HG03571 (cell line): ENCODE measurements at regions not wholly inside any gene's neighbourhood (a gene's known extent, or its start where the extent isn't known, plus 50 kb on each side); places are given as distances from the start of the nearest gene placed in this dataset.

ENCODE experiments used
- ATAC-seq: cut with Tn5 transposase; IDR thresholded peaks from one replicate; pipeline ENCODE4 v1.9.1; 2021; ENCODE audit not compliant: unreplicated experiment

DNA sequence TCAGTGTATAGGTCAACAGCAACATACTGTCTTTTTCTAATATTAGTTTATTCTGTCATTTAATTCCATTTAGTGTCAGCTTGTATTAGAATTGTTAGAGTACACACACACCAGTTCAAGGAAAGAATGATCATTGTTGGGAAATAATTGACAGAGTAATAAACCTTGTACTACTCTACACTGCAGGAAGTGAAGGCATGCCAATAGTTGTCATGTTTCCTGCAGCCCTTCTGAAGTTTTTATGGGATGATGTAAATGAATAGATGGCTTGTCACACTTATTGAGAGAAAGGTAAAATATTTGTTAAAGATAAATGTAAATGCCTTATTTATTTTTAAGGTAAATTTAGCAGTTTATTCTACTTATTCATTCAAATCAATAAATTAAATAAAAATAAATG lies 306.9 kb upstream of the KLHL1 start:
- no peak for ATAC-seq

DNA sequence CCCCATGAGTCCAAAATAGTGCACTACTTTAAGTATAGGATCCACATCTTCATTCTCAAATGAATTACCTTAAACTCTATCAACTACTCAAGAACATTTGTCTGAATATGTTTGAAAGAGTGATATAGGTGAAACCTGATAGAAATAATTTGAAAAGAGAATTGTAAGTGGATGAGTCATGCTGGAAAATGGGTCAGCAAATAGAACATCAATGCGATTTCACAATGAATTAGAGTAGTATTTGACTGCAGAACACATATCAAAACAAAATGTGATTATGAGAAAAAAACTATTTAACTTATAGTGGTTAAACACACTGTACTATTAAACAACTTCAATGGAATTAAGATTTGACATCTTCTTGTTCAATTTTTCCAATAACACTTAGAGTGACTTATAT lies 300.6 kb upstream of the KLHL1 start:
- ATAC-seq, result no peak

DNA sequence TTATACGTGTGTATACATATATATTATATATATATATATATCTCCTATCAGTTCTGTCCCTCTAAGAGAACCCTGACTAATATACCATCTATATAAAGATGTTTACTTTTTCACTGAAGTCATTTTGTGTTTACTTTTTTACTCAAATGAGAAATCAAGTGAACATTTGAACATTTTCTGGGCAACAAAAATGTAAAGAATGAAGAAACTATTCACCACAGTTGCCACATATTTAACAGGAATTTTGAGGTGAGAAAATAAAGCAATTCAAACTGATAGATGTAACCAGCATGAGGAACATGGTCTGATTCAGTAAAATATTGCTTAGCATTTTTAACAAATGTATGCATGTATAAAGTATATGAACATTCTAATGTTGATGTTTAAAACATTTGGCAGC lies 299.2 kb upstream of the KLHL1 start:
- no peak for ATAC-seq

DNA sequence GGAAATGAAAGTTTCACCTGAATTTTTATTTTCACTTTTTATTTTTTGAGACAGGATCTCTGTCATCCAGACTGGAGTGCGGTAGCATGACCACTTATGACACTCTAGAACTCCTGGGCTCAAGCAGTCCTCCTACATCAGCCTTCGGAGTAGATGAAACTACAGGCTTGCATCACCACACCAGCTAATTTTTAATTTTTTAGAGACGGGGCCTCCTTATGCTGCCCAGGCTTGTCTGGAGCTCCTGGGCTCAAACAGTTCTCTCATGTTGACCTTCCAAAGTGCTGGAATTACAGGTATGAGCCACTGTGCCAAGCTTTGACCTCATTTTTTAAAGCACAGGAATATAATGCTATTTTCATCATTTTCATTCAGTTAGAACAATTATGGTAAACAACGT lies 297.0 kb upstream of the KLHL1 start:
- ATAC-seq, result no peak

DNA sequence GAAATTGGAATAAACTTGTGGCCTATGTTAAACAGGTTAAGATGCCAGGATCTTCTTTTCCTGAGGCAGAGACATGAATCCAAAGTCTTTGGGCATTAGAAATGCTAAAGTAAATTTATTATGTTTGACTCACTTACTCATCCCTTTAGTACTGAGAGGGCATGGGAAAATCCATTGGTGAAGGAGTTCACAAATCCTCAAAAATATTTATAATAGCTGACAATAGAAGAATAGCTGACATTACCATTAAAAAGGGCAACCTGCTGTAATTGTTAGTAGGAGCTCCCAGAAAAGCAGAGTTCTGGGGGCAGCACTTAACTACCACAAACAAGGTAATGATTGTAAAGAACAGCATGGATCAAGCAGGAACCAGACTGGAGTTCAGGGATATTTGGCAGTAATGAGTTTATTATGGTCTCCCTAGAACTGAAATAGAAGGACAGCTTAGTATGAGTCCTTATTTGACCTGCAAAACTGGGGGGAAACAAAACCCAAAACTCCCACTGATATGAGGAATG lies 285.8 kb upstream of the KLHL1 start:
- ATAC-seq, result no peak

DNA sequence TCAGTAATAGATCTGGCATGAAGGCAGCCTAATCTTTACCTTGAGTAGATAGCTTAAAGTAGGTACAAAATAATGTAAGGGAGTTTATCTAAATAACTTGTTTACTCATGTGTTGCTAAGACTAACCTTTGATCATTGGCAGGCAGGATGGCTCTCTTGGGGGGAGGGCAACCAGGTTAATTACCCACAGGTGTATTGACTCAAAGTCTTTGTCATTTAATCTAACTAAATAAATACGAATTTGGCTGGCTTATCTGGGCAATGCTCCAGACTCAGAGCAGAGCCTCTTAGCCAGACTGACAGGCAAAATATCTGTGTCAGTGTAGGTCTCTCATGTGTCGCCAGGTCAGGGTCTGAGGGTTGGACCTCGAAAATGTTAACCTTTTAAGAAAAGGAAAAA lies 283.4 kb upstream of the KLHL1 start:
- no peak for ATAC-seq

DNA sequence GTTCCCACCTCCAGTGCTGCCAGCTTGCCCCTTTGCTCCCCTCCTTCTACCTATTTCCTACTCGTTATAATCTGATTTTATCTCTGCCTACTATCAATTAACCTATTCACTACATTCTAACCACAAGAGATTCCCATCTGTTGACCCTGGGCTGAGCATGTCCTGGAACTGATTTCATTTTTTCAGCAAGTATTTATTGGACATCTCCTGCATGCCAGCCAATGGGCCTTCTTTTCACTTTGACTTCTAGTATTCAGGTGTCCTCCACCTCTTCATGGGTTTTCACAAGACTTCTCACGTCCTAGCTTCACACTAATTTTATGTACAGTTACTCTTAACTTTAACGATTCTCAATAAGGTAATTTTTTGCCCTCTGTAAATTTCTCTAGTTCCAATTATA lies 282.7 kb upstream of the KLHL1 start:
- ATAC-seq, result no peak

DNA sequence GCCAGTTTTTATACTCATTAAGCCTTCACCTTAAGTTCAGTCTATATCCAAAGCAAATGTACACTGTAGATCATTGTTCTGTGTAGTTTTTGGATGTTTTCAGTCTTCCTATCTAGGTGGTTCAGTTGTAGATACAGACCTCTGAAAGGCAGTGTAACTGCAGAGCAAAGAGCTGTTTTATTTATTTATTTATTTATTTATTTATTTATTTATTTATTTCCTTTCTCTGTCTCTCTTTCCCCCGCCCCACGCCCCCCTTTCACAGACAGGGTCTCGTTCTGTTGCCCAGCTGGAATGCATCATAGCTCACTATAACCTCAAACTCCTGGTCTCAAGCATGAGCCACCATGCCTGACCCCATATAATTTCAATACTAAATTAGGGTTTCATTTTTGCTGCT lies 281.8 kb upstream of the KLHL1 start:
- no peak for ATAC-seq

DNA sequence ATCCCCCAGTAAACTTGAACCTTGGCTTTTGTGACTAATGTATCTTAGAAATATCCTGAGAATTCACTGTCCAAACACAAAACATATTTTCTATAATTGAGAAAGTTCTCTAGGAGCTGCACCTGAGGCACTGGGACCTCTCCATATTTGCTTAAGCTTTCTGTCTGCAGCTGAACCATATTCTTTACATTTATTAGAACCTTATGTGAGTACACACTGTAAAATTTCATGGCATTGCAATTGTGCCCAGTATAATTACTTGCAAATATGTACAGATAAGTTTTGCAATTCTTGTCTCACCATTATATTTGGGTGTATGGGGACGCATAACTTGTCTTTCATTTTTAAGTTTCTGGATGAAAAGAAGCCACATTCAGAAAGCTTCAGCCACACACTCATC lies 280.7 kb upstream of the KLHL1 start:
- no peak for ATAC-seq

DNA sequence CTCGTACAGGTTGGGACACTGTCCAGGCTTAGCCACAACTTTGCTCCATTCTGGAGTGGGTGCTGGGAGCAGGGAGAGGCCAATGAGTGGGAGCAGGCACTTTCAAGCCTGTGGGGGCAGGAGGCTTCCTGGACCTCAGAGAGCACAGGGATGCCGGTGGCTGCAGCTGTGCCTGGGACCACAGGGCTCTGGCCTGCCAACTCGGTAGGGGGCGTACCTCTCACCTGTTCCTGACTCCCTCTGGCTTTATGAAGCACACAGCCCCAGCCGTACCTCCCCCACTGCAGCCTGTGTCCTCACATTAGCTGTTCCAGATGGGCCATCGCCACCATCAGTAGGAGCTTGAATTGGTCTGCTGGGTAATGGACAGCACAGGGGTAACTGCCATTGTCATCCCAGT lies 278.7 kb upstream of the KLHL1 start:
- ATAC-seq, result no peak

DNA sequence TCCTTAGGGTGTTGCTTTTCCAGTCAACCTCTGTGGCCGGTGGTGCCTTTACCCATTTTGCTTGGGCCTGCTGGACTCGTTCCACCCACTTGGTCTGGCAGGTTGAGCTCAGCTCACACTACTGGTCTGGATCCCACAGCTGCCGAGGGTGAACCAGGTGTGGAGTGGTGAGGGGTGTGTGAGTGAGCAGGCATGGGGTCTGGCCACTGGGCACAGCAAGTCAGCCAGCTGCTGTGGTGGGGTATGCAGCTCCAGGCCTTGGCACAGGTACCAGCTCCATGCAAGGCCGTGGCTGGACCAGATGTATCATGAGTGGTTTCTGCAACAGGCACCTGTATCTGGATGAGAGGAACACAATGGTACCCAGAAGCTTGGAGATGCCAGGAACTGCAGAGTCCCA lies 277.6 kb upstream of the KLHL1 start:
- ATAC-seq, result no peak

DNA sequence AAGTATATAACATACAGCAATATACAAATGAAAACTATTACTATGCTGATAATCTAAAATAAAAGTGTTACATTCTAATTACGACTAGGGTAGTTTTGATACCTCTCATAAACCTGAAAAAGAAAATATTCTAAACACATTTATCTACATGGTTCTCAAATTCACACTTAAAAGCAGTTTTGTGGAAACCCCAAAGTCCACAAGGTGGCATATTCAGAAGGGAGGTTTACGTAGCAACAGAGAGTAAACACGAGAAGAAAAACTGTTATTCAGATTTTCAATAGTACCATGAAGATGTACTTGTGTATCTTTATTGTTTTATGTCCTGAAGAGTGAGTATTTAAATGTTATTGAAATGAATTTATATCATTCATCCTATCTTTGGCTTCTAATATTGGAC lies 275.9 kb upstream of the KLHL1 start:
- ATAC-seq, result no peak

DNA sequence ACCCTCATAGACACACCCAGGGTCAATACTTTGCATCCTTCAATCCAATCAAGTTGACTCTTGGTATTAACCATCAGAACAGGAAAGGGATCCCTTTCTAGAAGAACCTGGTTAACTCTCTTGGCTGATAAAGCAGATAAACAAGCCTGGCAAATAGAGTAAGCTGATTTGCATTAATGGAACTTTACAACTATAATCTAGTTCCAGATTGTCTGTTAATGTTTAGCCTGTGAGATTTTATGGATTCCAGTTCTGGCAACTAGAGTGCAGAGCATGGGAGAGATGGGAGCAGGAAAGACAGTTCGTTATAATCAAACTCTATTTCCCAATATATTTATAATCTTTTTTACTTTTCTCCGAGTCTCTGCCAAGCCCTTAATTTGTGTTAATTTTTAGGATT lies 272.6 kb upstream of the KLHL1 start:
- no peak for ATAC-seq

DNA sequence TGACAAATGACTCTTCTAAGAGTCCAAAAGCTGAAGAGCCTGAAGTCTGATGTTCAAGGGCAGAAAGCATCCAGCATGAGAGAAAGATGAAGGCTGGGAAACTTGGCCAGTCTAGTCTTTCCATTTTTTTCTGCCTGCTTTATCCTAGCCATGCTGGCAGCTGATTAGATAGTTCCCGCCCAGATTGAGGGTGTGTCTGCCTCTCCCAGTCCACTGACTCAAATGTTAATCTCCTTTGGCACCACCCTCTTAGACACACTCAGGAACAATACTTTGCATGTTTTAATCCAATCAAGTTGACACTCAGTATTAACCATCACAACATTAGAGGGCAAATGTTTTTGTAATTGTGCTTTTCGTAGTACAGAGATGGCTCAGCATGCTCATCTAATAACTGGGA lies 267.5 kb upstream of the KLHL1 start:
- ATAC-seq, result no peak

DNA sequence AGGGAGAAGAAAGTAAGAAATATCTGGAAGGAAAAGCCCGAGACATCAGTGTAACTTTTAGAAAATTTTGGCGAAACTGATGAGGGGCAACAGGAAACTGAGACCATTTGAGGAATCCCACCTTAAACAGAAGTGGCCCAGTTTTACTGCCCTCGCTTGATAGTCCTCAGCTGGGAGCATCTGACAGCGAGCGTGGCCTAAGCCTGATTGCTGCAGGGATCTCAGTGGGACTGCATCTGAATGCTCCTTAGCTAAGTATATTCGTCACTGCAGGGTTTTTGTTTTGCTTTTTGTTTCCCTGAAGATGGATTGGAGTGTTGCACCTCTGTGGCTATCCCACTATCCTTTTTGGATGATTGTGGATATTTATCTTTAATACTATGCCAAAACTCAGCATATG lies 262.7 kb upstream of the KLHL1 start:
- no peak for ATAC-seq

DNA sequence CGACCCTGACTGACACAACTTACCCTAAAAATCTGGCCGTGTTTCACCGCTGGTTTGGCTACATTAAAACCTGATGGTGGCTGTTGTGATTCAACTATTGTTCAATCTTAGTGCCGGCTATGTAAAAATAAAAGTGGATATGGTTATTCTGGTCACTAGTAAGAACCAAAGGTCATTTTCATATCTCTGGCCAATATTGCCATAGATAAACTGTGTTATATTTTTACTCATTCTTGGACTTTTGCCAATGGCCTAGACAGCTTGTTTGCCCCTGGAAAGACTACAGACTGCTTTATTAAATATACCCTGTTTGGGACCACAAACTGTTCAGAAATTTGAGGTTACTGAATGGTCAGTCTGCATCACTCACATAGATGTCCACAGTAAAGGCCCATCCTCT lies 258.5 kb upstream of the KLHL1 start:
- no peak for ATAC-seq

DNA sequence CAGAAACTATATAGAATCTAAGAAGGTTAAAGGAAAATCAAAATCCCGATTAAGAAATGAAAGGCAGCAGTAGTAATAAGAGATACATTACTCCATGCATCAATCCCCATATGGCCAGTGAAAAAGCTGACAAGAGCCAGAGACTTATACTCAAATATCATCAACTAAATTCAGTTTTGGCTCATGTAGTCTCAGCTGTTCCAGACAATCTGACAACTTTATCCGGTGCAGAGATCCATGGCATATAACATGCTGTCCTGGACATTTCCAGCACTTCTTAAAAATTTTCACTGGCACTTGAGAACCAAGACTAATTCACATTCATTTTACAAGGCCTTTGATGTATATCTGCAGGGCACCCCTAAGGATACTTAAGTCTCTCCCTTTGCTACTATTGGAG lies 255.7 kb upstream of the KLHL1 start:
- no peak for ATAC-seq

DNA sequence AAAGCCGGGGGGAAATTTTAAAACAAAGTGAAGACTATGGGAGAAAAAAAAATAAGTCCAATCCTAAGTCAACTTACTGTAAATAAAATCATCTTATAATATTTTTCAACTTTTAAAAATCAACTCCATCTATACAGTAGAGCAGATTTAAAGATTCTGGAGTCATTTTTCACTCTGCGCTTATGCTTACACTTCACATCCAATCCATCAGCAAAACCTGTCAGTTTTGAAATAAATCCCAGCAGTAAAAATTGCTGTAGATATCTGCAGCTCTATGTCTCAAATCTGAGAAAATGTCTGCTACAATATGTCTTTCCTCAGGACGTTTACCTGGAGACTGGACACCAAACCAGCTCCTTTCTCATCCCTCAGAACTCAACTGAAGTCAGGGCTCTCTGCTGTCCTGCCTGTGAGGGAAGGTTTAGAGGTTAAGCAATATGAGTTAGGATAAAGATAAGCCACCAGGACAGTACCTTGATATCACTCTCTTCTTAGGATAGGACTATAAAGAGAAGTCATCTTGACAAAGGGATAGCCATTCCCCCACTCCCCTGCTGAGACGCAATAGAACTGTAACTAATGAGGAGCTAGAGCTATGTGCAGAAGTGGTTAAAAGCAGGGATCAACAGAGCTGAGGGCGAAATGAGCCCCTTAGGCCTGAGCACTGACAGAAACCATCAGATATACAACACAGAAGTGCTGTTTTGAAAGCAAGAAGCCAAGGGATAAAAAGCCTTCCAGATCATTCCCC lies 254.7 kb upstream of the KLHL1 start:
- no peak for ATAC-seq

DNA sequence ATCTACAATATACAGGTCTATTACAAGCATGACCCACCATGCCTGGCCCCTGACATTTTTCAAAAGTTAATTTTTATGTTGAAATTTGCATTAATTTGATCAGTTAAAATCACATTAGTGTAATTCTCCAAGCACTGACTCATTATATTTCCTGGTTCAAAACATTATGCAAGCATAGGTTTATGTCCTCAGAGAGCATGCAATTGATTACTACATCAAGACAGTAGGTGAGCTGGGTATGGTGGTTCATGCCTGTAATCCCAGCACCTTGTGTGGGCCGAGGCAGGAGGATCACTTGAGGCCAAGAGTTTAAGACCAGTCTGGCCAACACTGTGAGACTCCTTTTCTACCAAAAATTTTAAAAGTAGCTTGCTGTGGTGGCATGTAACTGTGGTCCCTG lies 248.8 kb upstream of the KLHL1 start:
- no peak for ATAC-seq

DNA sequence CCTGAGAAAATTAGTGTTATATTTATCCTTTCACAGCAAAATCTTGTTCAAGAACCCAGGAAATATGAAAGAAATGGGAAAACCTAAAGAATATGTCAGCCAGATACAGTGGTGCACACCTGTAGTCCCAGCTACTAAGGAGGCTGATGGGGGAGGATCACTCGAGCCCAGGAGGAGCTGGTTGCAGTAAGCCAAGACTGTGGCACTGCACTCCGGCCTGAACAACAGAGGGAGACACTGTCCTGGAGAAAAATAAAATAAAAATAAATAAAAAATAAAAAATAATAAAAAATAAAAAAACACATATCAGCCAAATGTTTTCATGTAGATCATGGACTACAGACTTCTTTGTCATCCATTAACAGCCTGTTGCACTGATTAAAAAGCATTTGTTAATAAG lies 244.8 kb upstream of the KLHL1 start:
- ATAC-seq, result no peak

DNA sequence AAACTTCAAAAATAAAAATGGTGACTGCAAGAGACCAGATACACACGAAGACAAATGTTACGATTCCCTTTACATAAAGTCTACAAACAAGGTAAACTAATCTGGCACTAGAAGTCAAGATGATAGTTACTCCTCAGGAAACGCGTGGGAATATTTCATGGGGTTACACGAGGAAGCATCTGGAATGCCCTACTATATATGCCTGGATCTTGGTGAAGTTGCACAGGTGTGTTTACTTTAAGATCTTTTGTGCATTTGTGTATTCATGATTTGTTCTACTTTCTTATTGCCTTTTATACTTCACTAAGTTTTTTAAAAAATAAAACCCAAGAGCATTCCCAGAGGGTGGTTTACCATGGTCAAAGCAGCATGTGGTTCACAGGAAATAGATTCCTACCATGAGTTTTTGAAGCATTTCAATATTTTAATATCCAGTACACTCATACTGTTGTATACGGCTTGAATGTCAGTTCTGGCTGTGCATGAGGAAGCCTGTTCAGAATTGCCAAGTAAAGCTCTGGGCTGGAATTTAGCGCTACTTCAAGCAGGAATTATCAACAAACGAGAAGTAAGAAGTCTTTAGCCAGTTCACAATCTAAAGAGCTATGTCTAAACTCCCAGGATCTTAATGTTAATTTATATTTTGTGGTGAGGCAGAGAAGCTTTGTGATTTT lies 239.8 kb upstream of the KLHL1 start:
- no peak for ATAC-seq

DNA sequence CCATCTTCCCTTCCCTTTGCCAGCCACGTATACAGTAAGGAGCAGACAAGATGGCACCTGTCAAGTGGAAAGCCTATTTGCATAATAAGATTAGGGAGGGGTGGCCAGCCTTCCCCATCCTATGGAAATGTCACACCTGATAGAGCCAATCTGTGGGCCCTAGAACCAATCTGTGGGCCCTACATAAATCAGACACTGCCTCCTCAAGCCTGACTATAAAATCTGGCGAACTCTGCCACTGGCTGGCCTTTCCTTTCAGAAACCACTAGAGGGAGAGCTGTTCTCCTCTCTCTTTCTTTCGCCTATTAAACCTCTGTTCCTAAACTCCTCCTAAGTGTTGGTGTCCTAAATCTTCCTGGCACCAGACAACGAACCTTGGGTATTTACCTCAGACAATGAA lies 231.5 kb upstream of the KLHL1 start:
- no peak for ATAC-seq

DNA sequence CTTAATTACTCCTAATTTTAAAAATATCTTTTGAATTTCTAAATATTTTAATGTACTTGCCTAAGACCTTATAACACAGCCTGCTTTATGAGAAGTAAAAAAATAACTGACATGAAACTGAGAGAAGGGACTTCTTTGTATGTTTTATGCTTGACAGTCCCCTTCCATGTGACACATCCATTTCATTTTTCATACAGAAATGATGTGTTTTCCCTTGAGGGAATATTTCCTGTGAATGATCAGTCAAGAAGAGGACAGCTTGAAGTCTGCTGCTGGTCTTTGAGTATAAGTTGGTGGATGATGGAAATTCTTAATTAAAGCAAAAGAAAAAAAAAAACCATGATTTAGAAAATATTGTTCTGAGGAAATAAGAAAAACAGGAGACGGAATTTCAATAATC lies 230.4 kb upstream of the KLHL1 start:
- ATAC-seq, result no peak
